ENCODE measurements at regions not wholly inside any gene's neighbourhood (a gene's known extent, or its start where the extent isn't known, plus 50 kb on each side); places are given as distances from the start of the nearest gene placed in this dataset.
A peak's percentile ranks its signal among the peaks of the same experiment; 100 is the strongest.

DNA sequence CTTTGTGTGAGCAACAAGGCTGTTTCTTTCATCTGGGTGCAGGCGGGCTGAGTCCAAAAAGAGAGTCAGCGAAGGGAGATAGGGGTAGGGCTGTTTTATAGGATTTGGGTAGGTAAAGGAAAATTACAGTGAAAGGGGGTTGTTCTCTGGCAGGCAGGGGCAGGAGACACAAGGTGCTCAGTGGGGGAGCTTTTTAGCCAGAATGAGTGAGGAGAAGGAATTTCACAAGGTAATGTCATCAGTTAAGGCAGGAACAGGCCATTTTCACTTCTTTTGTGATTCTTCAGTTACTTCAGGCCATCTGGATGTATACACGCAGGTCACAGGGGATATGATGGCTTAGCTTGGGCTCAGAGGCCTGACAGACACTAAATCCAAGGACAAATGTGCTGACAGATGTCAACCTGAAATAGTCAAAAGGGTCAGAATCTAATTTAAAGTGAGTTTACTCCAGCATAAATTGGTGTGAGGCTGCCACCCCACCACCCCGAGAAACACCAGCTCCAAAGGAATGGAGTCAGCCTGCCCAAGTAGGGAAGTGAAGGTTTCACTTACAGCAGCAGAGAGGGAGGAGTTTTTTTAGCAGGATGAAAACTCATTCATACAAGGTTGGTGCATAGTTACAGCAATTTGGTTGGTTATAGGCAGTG, 560.0 kb upstream of the CDH4 start:
- H3K4me3 Mint-ChIP-seq, result no peak overlapping the region
- H3K36me3 Mint-ChIP-seq, result no peaks in the 10 kb centered on the region
- H3K9me3 Mint-ChIP-seq, result no peaks in the 10 kb centered on the region
- peaks cover 0 to 3% of the 10 kb centered on the region in 2 donors for H3K4me1 Mint-ChIP-seq (ENCODE audit: low read depth in 2 of 2)
- H3K27me3 Mint-ChIP-seq, result peaks cover 23 to 38% of the 10 kb centered on the region in 2 donors
- no peak for ATAC-seq
- no peak overlapping the region for H3K27ac Mint-ChIP-seq
- DNase-seq (ENCODE audit: low spot score), result no peak

DNA sequence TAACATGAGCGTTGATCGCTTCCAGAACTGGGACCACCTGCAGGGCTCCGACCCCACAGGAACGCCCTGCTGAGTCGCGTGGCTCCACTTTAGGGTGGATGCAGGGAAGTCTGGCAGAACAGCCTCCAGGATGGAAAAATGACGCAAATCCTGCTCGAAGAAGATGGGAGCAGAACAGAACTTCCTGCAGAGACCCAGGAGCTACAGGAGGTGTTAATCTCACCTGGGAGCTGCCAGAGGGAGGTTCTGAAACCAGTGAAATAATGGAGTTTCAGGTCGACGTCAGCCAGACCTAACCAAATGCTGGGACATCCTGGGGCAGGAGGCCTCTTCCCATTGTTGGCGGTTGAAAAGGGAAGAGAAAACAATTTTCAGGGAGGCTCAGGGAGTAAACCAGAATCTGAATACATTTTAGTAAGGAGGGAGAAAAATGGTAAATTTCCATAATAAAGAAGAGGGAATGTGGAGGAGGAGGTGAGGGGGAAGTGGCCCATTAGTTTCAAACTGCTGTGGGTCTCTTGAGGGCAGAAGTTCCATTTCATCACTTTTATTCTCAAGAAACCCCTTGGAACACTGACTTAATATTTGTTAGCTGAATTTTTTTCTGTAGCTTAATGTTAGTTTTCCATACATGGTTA, 558.4 kb upstream of the CDH4 start:
- Mint-ChIP-seq H3K27me3 (peaks cover 27 to 33% of the 10 kb centered on the region in 2 donors), H3K27ac (no peak overlapping the region), H3K4me3 (no peak overlapping the region), H3K36me3 (no peaks in the 10 kb centered on the region), H3K4me1 (ENCODE audit: low read depth in 2 of 2) (peaks cover 0 to 3% of the 10 kb centered on the region in 2 donors), H3K9me3 (no peaks in the 10 kb centered on the region)
- no peak for DNase-seq (ENCODE audit: low spot score)
- ATAC-seq, result no peak

DNA sequence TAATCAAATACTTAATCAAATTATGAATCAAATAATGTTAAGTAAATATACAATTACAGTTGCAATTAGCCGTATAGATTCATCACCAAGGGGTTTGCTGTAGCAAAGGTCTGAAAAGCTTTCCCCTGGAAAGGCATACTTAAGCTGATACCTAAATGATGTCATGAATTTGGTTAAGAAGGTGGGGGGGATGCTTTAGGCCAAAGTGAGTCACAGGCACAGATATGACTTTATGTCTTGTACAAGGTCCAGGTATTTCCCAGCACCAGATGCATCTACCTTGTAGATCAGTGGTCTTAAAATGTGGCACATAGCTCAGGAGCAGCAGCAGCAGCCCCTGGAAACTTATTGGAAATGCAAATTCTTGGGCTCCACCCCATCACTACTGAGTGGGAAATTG, 557.3 kb upstream of the CDH4 start:
- no peak overlapping the region for H3K4me3 Mint-ChIP-seq
- H3K36me3 Mint-ChIP-seq, result no peaks in the 10 kb centered on the region
- no peak overlapping the region for H3K27ac Mint-ChIP-seq
- DNase-seq (ENCODE audit: low spot score) (no peak), ATAC-seq (peak in 1 of 2 donors; percentile 50)
- no peaks in the 10 kb centered on the region for H3K9me3 Mint-ChIP-seq
- H3K27me3 Mint-ChIP-seq, result peaks cover 23 to 29% of the 10 kb centered on the region in 2 donors
- H3K4me1 Mint-ChIP-seq (ENCODE audit: low read depth in 2 of 2), result peaks cover 0 to 3% of the 10 kb centered on the region in 2 donors

DNA sequence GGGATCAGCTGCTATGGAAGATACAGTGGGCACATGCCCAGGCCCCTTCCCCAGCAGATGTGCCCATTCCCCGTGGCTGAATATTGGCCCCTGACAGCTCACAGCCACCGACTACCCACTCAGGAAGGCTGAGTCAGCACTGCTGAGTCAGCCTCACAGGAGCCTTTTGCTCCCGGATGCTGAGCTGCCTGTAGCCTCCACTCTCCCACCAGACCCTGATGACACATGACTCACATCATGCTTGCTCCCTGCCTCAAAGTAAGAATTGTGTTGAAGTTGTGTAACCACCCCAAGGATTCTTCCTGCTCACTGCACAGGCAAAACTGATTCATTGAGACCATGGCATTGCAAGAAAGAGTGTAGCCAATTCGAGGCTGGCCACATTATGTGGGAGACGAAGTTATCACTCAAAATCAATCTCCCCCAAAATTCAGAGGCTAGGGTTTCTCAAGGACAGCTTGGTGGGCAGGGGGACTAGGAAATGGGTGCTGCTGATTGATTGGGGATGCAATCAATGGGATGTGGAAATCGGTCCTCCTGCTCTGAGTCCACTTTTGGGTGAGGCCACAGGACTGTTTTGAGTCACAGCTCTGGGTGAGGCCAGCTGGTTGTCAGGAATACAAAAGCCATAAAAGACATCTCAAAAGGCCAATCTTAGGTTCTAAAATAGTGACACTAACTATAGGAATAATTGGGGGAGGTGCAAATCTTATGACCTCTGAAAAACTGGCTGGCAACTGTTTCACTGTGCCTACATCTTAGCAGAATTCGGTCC, 556.6 kb upstream of the CDH4 start:
- peaks cover 23 to 29% of the 10 kb centered on the region in 2 donors for H3K27me3 Mint-ChIP-seq
- H3K9me3 Mint-ChIP-seq, result no peaks in the 10 kb centered on the region
- no peak overlapping the region for H3K4me3 Mint-ChIP-seq
- ATAC-seq (peak; percentile 52 to 81), DNase-seq (ENCODE audit: low spot score) (no peak)
- no peak overlapping the region for H3K27ac Mint-ChIP-seq
- peaks cover 0 to 3% of the 10 kb centered on the region in 2 donors for H3K4me1 Mint-ChIP-seq (ENCODE audit: low read depth in 2 of 2)
- no peaks in the 10 kb centered on the region for H3K36me3 Mint-ChIP-seq

DNA sequence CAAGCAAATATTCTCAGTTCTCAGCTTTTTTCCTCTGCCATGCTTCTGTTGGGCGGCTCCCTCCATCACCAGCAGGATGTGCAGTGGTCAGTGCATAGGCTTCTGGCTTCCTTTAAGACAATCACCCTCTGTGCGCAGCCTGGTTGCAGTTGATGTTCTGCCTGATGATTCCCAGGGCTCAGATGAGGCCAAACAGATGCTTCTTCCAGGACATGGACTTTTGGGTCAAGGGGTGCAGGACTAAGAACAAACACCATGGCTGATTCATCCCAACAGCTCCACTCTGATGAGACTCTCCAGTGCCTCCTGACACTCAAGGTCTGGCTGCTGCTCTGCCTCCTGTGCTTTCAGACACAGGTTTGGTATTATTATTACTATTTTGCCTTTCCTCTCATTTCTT, 554.8 kb upstream of the CDH4 start:
- Mint-ChIP-seq H3K4me3 (no peak overlapping the region), H3K27ac (no peak overlapping the region), H3K9me3 (no peaks in the 10 kb centered on the region), H3K36me3 (no peaks in the 10 kb centered on the region), H3K27me3 (peaks cover 17 to 26% of the 10 kb centered on the region in 2 donors), H3K4me1 (ENCODE audit: low read depth in 2 of 2) (peaks cover 0 to 3% of the 10 kb centered on the region in 2 donors)
- no peak for DNase-seq (ENCODE audit: low spot score)
- no peak for ATAC-seq

DNA sequence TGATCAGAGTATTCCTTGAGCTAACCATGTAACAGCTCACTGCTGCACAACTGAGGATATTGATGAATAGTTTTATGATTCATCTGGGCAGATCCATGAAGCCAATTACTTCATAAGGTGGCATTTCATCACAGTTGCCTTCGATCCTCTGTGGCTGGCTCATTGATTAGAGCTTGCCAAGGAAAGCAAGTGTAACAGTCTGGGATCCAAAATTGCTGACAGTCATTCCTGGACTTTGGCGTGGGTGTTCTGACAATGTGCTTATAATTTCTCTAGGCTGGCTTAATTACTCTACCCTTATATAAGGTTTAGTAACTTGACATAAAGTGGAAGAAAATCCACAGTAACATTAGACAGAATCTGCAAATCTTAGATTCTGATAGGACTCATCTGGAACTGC, 551.3 kb upstream of the CDH4 start:
- no peak for DNase-seq (ENCODE audit: low spot score)
- Mint-ChIP-seq H3K27ac (no peak overlapping the region), H3K36me3 (no peaks in the 10 kb centered on the region), H3K4me1 (ENCODE audit: low read depth in 2 of 2) (no peaks in the 10 kb centered on the region), H3K4me3 (no peak overlapping the region), H3K27me3 (peaks cover 8 to 32% of the 10 kb centered on the region in 2 donors), H3K9me3 (no peaks in the 10 kb centered on the region)
- ATAC-seq, result no peak

DNA sequence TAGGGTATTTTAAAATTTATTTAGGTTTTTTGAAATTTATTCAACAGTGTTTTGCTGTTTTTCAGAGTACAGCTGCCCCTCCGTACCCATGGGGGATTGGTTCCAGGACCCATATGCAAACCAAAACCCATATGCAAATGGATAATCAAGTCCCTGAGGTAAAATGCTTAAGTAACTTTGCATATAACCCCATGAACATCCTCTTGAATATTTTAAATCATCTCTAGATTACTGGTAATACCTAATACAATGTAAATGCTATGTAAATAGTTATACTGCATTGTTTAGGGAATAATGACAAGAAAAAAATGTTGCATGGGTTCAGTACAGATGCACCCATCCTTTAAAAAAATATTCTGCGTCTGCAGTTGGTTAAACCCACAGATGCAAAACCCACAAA, 547.9 kb upstream of the CDH4 start:
- Mint-ChIP-seq H3K36me3 (no peaks in the 10 kb centered on the region), H3K4me1 (ENCODE audit: low read depth in 2 of 2) (no peaks in the 10 kb centered on the region), H3K27me3 (peaks cover 8 to 31% of the 10 kb centered on the region in 2 donors), H3K4me3 (no peak overlapping the region), H3K9me3 (no peaks in the 10 kb centered on the region), H3K27ac (no peak overlapping the region)
- DNase-seq (ENCODE audit: low spot score), result no peak
- no peak for ATAC-seq

DNA sequence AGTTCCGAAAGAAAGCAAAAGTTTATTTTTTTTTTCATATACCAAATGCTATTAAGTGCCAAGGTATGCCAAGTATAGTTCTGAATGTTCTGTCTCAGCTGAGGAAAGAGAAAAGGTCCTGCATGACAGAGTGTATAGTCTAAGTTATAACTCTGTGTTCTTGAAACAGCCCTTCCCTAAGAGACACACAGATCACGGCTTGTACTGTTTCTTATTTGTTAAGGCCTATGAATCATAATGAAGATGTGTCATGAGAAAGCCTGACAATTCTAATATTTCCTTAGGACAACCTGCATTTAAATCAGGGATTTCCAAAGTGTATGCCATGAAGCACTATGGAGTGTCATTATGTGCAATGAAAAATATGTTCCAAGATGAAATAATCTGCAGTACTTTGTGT, 538.7 kb upstream of the CDH4 start:
- Mint-ChIP-seq H3K27ac (no peak overlapping the region), H3K4me1 (ENCODE audit: low read depth in 2 of 2) (no peaks in the 10 kb centered on the region), H3K4me3 (no peak overlapping the region), H3K27me3 (peaks cover 13 to 30% of the 10 kb centered on the region in 2 donors), H3K36me3 (no peaks in the 10 kb centered on the region), H3K9me3 (no peaks in the 10 kb centered on the region)
- no peak for ATAC-seq
- no peak for DNase-seq (ENCODE audit: low spot score)

DNA sequence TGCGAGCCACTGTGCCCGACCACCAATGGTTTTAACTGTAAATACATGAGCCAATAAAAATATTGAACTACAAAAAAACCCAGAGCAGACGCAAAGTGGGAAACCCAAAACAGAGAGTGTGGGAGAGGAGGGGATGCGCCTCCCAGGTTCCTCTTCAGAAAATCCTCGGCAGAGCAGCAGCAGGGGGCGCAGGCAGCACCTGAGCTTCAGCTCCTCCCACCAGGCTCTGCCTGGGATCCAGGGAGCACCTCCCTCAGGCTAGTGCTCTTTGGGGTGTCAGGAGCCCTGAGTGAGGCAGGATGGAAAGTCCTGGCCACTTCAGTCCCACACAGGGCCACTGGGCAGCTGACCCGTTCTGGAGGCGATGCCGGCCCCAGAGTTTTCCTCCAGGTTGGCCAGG, 536.9 kb upstream of the CDH4 start:
- Mint-ChIP-seq H3K36me3 (no peaks in the 10 kb centered on the region), H3K9me3 (no peaks in the 10 kb centered on the region), H3K27ac (no peak overlapping the region), H3K4me1 (ENCODE audit: low read depth in 2 of 2) (no peaks in the 10 kb centered on the region), H3K27me3 (peaks cover 23 to 45% of the 10 kb centered on the region in 2 donors), H3K4me3 (no peak overlapping the region)
- DNase-seq (ENCODE audit: low spot score) (no peak), ATAC-seq (peak in 1 of 2 donors; percentile 32)

DNA sequence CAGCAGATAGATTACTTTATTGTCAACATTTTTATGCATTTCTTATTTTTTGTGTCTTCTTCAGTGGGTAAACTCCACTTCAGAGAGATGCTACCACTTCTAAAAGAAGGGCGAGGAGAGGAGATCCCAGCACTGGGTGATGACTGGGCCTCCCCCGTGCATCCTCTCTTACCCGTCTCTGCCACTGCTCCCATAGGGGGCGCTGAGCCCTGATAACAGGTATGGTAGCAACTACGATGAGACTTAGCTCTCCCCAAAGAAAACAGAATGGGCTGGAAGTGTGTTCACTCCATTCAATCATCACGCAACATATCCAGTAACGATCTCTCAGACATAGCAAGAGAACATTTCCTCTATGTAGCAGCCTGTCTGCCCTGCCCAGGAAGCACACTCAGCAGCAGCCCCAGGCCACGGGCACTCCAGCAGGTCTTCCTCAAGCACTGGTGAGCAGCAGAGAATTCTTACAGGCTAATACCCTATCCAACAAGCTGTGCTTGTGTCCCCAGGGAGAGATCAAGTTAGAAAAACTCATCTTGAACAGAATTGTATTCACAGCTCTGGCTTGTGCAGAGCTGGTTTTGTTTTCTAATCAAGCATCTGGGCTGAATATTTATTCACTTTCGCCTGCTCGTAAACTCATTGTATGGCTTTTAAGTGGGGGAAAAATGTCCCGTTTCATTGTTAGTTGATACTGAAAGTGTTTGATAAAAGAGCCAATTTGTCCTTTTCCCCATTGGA, 533.1 kb upstream of the CDH4 start:
- no peaks in the 10 kb centered on the region for H3K9me3 Mint-ChIP-seq
- H3K27me3 Mint-ChIP-seq, result peaks cover 21 to 42% of the 10 kb centered on the region in 2 donors
- H3K4me1 Mint-ChIP-seq (ENCODE audit: low read depth in 2 of 2), result no peaks in the 10 kb centered on the region
- no peak overlapping the region for H3K27ac Mint-ChIP-seq
- no peak overlapping the region for H3K4me3 Mint-ChIP-seq
- DNase-seq (ENCODE audit: low spot score) (no peak), ATAC-seq (no peak)
- H3K36me3 Mint-ChIP-seq, result no peaks in the 10 kb centered on the region

DNA sequence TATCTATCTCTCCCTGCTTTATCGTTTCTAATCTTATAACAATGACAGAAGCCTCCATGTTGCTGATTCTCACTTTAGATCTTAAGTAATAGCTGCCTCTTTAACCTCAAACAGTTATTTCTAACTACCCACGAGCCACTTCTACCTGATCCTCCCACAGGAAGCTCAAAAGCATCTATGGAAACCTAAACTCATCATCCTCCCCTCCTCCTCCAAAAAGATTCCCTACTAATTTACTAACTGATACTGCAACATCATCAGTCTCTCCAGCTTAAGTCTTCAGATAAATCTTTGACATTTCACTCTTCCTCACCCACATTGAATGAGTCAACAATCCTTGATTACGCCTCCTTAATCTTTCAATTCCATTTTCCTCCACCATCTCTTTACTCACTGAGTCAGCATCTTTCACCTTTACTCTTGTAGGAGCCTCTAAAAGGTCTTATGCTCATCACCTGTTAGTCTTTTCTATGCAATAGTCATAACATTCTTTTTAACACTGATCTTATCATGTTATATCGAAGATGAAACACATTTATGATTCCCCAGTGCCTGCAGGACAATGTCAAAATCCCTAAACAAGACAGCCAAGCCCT, 526.7 kb upstream of the CDH4 start:
- no peaks in the 10 kb centered on the region for H3K36me3 Mint-ChIP-seq
- no peak overlapping the region for H3K27ac Mint-ChIP-seq
- H3K27me3 Mint-ChIP-seq, result peaks cover 16 to 30% of the 10 kb centered on the region in 2 donors
- H3K9me3 Mint-ChIP-seq, result peaks cover 3% of the 10 kb centered on the region
- ATAC-seq, result no peak
- no peak for DNase-seq (ENCODE audit: low spot score)
- H3K4me3 Mint-ChIP-seq, result no peak overlapping the region
- H3K4me1 Mint-ChIP-seq (ENCODE audit: low read depth in 2 of 2), result no peaks in the 10 kb centered on the region

DNA sequence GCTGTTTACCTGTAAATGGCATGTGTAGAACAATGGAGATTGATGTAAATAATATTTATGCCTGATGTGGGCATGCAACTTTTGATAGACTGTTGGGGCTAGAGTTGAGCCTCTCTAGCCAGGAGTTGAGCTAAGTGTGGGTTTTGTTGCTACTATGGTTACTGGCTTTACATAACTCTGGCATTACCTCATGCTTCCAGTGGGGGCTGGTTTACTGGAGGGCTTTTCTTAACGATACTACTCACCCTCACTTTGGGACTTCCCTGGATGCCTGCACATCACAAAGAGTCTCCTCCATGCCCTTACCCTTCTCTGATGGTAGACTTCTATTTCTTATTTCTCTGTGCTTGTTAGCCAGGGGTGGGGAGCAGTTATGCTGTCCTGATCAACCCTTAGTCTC, 524.6 kb upstream of the CDH4 start:
- Mint-ChIP-seq H3K36me3 (no peaks in the 10 kb centered on the region), H3K27me3 (peaks cover 11 to 25% of the 10 kb centered on the region in 2 donors), H3K27ac (no peak overlapping the region), H3K4me3 (no peak overlapping the region), H3K9me3 (peaks cover 3% of the 10 kb centered on the region), H3K4me1 (ENCODE audit: low read depth in 2 of 2) (no peaks in the 10 kb centered on the region)
- no peak for DNase-seq (ENCODE audit: low spot score)
- no peak for ATAC-seq

DNA sequence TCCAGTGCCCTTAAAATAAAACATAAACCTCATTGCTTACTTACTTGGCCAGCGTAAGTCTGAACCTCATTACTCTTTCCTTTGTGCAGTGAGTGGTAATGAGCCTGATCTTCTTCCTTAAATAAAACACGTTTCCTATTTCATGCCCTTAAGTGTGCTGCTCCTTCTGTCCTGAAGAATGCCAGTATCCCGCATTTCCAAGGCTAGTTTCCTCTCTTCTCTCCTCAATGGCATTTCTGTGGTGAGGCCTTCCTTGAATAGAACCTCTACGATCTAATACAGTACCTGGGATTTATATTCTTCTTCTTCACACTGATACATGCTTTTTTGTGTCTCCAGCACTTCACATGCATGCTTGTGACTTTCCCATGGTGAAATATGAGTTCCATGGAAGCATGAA, 523.4 kb upstream of the CDH4 start:
- H3K4me1 Mint-ChIP-seq (ENCODE audit: low read depth in 2 of 2), result no peaks in the 10 kb centered on the region
- H3K27me3 Mint-ChIP-seq, result peaks cover 11 to 25% of the 10 kb centered on the region in 2 donors
- no peak overlapping the region for H3K4me3 Mint-ChIP-seq
- H3K27ac Mint-ChIP-seq, result no peak overlapping the region
- no peaks in the 10 kb centered on the region for H3K36me3 Mint-ChIP-seq
- peaks cover 3% of the 10 kb centered on the region for H3K9me3 Mint-ChIP-seq
- ATAC-seq (no peak), DNase-seq (ENCODE audit: low spot score) (no peak)

All from natural killer cell treated with Interleukin-12 subunit alpha and Interleukin-12 subunit beta and Interleukin-15 and Interleukin-18, amount 100 ng/mL, for 72 hours (primary cell).